ENCODE measurements at regions not wholly inside any gene's neighbourhood (a gene's known extent, or its start where the extent isn't known, plus 50 kb on each side); places are given as distances from the start of the nearest gene placed in this dataset.
"Not testable (repeated sequence)": the region's sequence is repeated elsewhere in the genome, so short reads cannot be mapped to it uniquely, and the experiment has no call there.

GRCh38 chr3:189419038-189419437 lies 212.2 kb upstream of the TP63 start:
- Histone ChIP-seq H3K27me3 (no peaks in the 10 kb centered on the region), H3K4me3 (no peak overlapping the region)

GRCh38 chr3:189419683-189420082 lies 211.5 kb upstream of the TP63 start:
- WGBS, 2 donors = 44 to 65% methylated on average over 1 of the region's 1 CpG
- H3K9me3 ChIP-seq = no peaks in the 10 kb centered on the region
- no peaks in the 10 kb centered on the region for H3K27me3 ChIP-seq
- no peak overlapping the region for H3K4me3 ChIP-seq
- intact Hi-C loops (cut with DNase I) = no loop called here
- no peaks in the 10 kb centered on the region for H3K4me1 ChIP-seq
- ATAC-seq (no peak), DNase-seq (no peak)
- H3K27ac ChIP-seq = no peak overlapping the region
- TF ChIP-seq CTCF (IDR thresholded peaks at IDR 0.05) (no peak), POLR2A (IDR thresholded peaks at IDR 0.05) (no peak)
- no peaks in the 10 kb centered on the region for H3K36me3 ChIP-seq (replicated peaks in 1 of 2; ENCODE audit: insufficient read depth in 1 of 2, low read depth in 2 of 2)

More at GRCh38 chr3:189419038-189419437, 212.2 kb upstream of the TP63 start:
- DNase-seq = no peak
- 36 to 38% methylated on average over 3 of the region's 3 CpGs for WGBS, 2 donors
- intact Hi-C loops (cut with DNase I) = no loop called here
- TF ChIP-seq POLR2A (IDR thresholded peaks at IDR 0.05) (no peak), CTCF (IDR thresholded peaks at IDR 0.05) (no peak)
- Histone ChIP-seq H3K9me3 (no peaks in the 10 kb centered on the region), H3K27ac (no peak overlapping the region), H3K4me1 (no peaks in the 10 kb centered on the region), H3K36me3 (replicated peaks in 1 of 2; ENCODE audit: insufficient read depth in 1 of 2, low read depth in 2 of 2) (no peaks in the 10 kb centered on the region)
- ATAC-seq = no peak

GRCh38 chr3:189424922-189425321 lies 206.3 kb upstream of the TP63 start:
- intact Hi-C loops (cut with DNase I) = no loop called here
- no peak overlapping the region for H3K4me3 ChIP-seq
- no peak overlapping the region for H3K27ac ChIP-seq
- H3K36me3 ChIP-seq (replicated peaks in 1 of 2; ENCODE audit: insufficient read depth in 1 of 2, low read depth in 2 of 2) = no peaks in the 10 kb centered on the region
- 77 to 92% methylated on average over 2 of the region's 2 CpGs for whole genome bisulfite sequencing, 2 donors
- H3K27me3 ChIP-seq = no peaks in the 10 kb centered on the region
- no peaks in the 10 kb centered on the region for H3K9me3 ChIP-seq
- no peak for TF ChIP-seq CTCF (IDR thresholded peaks at IDR 0.05)
- no peak for TF ChIP-seq POLR2A (IDR thresholded peaks at IDR 0.05)
- no peaks in the 10 kb centered on the region for H3K4me1 ChIP-seq
- no peak for DNase-seq
- no peak for ATAC-seq

- intact Hi-C loops (cut with DNase I) = no loop called here
- Histone ChIP-seq H3K9me3 (peaks cover 0 to 3% (median 0%) of the 10 kb centered on the region in 3 donors), H3K4me3 (no peak overlapping the region), H3K4me1 (no peaks in the 10 kb centered on the region), H3K27ac (no peak overlapping the region), H3K27me3 (no peaks in the 10 kb centered on the region), H3K36me3 (replicated peaks in 1 of 2; ENCODE audit: insufficient read depth in 1 of 2, low read depth in 2 of 2) (no peaks in the 10 kb centered on the region)
- 23 to 38% methylated on average over 1 of the region's 1 CpG for WGBS, 2 donors
- ATAC-seq (no peak), DNase-seq (no peak)
- TF ChIP-seq POLR2A (IDR thresholded peaks at IDR 0.05) (no peak), CTCF (IDR thresholded peaks at IDR 0.05) (no peak)
Observed at GRCh38 chr3:189429019-189429418, 202.2 kb upstream of the TP63 start.

- Histone ChIP-seq H3K36me3 (replicated peaks in 1 of 2; ENCODE audit: insufficient read depth in 1 of 2, low read depth in 2 of 2) (no peaks in the 10 kb centered on the region), H3K4me1 (no peaks in the 10 kb centered on the region), H3K9me3 (peaks cover 0 to 3% (median 0%) of the 10 kb centered on the region in 3 donors), H3K4me3 (no peak overlapping the region), H3K27me3 (no peaks in the 10 kb centered on the region), H3K27ac (no peak overlapping the region)
- DNase-seq (no peak), ATAC-seq (no peak)
- intact Hi-C loops (cut with DNase I) = no loop called here
- TF ChIP-seq CTCF (IDR thresholded peaks at IDR 0.05) (no peak), POLR2A (IDR thresholded peaks at IDR 0.05) (no peak)
- 71 to 90% methylated on average over 2 of the region's 2 CpGs for WGBS, 2 donors
Observed at GRCh38 chr3:189430166-189430565, 201.0 kb upstream of the TP63 start.

GRCh38 chr3:189442257-189442656 lies 188.9 kb upstream of the TP63 start:
- intact Hi-C loops (cut with DNase I); H3K27me3 ChIP-seq; ATAC-seq; H3K9me3 ChIP-seq; H3K4me1 ChIP-seq; H3K27ac ChIP-seq; DNase-seq; H3K4me3 ChIP-seq; H3K36me3 ChIP-seq (replicated peaks in 1 of 2; ENCODE audit: insufficient read depth in 1 of 2, low read depth in 2 of 2): not testable (repeated sequence)
- 83 to 85% methylated on average over 10 of the region's 10 CpGs for WGBS, 2 donors
